ENCODE measurements at regions not wholly inside any gene's neighbourhood (a gene's known extent, or its start where the extent isn't known, plus 50 kb on each side); places are given as distances from the start of the nearest gene placed in this dataset.
"Not testable (repeated sequence)": the region's sequence is repeated elsewhere in the genome, so short reads cannot be mapped to it uniquely, and the experiment has no call there.

- Histone ChIP-seq H3K4me3 (no peak overlapping the region), H3K27ac (no peak overlapping the region)
These were observed 87.5 kb downstream of the DACT1 start for GRCh38 chr14:58725226-58725625.

DNA sequence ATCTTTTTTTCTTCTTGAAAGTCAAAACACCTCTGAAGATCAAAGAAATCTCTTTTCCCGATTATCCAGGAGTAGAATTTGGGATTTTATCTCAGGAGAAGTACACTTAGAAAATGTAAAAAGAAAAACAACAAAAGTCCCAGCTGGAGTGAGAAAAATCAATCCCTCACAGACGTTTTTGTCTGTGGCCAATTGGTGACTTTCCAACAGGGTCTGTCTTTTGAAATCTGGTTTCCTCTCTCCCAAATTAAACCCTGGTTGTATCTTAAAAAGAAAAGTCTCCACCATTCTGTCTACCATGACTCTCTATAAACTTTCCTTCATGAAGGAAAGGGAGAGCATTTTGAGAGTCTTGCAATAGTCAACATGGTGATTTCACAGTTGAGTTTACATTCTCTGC, 88.1 kb downstream of the DACT1 start:
- Histone ChIP-seq H3K4me3 (no peak overlapping the region), H3K27ac (no peak overlapping the region)

- H3K4me3 ChIP-seq: no peak overlapping the region
- H3K27ac ChIP-seq: peak overlapping the region in 1 of 21 experiments; percentile 22
These were observed 93.2 kb downstream of the DACT1 start for GRCh38 chr14:58730792-58731464.

DNA sequence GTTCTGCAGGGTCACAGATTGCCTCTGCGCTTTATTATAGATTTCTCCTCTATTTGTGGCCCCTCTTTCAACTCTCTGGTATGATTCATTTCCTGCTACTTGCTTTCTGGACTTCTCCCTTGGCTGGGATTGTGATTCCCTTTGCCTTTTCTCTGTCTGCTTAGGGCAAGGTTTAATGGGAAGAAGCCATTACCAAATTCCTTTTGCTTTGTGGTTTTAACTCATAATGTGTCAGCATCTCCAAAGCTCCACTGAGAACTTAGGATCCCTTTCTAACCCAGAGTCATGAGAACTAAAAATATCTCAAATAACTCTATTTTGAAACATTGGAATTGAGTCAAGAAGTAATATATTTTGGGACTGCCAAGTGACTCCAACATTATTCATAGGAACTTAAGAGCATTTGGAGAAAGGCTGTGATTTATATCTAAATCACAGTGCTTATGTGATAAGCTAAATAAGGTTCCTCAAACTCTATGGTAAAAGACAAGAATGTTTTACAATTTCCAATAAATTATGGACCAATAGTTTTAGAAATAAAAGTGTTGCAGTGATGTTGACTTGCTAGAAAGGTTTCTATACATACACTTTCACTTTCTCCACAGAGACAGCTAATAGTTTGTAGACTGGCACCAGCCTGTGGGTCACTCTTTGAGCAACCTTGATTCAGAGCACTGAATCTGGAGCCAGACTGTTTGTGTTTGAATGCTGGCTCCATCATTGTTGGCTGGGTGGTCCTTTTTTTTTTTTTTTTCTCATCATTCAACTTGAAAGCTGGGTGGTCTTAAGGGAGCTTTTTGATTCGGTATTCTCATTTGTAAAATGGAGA, 93.9 kb downstream of the DACT1 start:
- Histone ChIP-seq H3K27ac (peak overlapping the region in 1 of 21 experiments; percentile 22), H3K4me3 (no peak overlapping the region)

- Histone ChIP-seq H3K27ac (no peak overlapping the region), H3K4me3 (no peak overlapping the region)
These were observed 94.6 kb downstream of the DACT1 start for GRCh38 chr14:58732387-58732786.

DNA sequence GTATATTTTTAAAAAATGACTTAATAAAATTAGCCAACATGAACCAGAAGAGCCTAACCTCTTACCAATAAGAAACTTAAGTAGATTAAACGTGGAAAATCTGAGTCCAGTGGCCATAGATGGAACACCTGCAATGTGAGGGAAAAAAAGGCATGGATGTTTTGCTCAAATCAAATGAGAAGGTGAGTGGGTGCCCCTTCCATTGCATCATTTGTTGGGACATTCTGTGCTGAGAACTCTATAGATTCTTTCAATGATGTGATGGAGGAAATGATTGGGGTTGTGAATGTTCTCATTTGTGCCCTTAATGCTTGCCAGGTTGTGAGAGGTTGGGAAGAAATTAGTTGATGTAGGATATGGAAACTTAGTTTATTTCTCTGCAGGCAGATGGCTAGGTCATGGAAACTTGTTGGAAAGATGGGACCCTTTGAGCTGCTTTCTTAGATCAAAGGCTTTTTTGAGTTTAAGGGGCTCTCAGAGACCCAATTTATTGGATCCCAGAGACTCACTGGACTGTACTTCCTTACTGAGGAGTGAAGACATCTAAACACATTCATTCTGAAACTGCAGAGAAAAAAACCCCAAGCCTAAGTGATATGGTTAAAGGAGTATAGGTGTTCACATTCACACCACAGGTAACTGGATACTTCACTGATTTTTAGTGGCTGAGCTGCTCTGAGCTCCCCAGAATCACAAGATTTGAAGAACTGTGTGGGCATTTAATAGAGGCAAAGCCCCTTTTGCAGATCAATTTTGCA, 95.9 kb downstream of the DACT1 start:
- Histone ChIP-seq H3K4me3 (no peak overlapping the region), H3K27ac (no peak overlapping the region)

- H3K4me3 ChIP-seq: no peak overlapping the region
- no peak overlapping the region for H3K27ac ChIP-seq
These were observed 97.8 kb downstream of the DACT1 start for GRCh38 chr14:58735596-58735995.

- no peak overlapping the region for H3K4me3 ChIP-seq
- H3K27ac ChIP-seq: no peak overlapping the region
These were observed 98.8 kb downstream of the DACT1 start for GRCh38 chr14:58736606-58737005.

GRCh38 chr14:58737511-58737910, 99.7 kb downstream of the DACT1 start:
- Histone ChIP-seq H3K27ac (no peak overlapping the region), H3K4me3 (no peak overlapping the region)

DNA sequence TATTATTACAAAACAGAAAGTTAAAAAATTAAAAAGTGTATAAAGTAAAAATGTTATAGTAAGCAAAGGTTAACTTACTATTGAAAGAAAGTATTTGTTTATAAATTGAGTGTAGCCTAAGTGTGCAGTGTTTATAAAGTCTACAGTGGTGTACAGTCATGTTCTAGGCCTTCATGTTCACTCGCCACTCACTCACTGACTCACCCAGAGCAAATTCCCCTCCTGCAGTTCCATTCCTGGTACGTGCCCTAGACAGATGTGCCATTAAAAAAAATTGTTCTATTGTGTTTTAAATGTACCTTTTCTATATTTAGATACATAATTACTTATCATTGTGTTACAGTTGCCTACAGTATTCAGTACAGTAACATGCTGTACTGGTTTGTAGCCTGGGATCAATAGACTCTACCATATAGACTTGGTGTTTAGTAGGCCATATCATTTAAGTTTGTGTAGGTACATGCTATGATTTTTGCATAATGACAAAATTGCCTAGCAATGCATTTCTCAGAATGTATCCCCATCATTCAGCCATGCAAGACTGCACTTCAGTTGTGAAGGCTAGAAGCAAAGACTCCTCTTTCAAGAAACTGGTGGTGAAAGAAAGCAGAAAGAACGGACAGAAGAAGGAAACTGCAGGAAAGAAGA, 100.6 kb downstream of the DACT1 start:
- Histone ChIP-seq H3K4me3 (no peak overlapping the region), H3K27ac (no peak overlapping the region)

DNA sequence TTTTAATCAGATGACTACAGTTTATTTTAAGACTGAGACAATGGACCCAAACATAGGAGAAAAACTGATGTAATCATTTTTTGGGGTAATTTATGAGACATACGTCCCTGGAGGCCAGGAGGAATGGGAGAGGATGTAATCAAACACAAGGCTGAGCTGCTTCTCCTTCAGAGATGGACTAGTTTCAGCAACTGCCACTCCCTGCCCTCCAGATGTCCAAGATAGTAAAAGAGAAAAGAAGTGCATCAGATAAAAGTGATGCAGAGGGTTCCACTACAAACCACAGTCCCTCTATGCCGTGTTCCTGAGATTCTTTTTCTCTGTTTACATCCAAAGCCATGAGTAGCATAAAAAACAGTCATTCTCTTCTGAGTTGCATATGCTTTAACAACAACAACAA, 101.1 kb downstream of the DACT1 start:
- Histone ChIP-seq H3K27ac (no peak overlapping the region), H3K4me3 (no peak overlapping the region)

- Histone ChIP-seq H3K27ac (no peak overlapping the region), H3K4me3 (no peak overlapping the region)
These were observed 101.9 kb downstream of the DACT1 start for GRCh38 chr14:58739674-58740073.

- peak overlapping the region in 1 of 21 experiments; percentile 20 for H3K27ac ChIP-seq
These were observed 102.7 kb downstream of the DACT1 start for GRCh38 chr14:58740379-58740935.

DNA sequence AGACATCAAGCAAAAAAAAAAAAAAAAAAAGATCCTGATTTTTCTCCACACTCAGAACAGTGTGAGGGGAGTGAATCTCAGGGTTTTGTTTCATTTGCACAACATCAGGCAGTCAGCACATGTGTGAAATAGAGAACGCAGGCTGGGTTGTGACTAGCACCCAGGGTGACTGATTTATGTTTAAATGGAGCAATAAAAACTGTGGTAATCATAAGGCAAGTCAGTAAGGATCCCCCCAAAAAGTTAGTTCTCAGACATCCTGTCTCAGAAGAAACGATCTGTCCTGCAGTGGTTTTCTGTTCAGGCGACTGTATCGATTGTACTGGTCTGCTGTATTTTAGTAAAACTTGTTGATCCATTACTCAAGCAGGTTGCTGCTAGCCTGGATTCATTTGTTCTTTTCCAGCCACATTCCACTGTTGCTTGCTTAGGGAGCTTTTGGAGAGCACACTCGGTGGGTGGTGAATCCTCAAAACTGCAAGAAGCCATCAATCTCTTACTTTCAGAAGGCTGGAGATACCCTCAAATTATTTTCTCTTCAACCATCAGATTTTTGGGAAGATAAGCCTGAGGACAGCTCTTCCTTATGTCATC, 107.1 kb downstream of the DACT1 start:
- no peak overlapping the region for H3K4me3 ChIP-seq
- H3K27ac ChIP-seq: no peak overlapping the region

More at GRCh38 chr14:58740379-58740935, 102.7 kb downstream of the DACT1 start:
- no peak overlapping the region for H3K4me3 ChIP-seq

DNA sequence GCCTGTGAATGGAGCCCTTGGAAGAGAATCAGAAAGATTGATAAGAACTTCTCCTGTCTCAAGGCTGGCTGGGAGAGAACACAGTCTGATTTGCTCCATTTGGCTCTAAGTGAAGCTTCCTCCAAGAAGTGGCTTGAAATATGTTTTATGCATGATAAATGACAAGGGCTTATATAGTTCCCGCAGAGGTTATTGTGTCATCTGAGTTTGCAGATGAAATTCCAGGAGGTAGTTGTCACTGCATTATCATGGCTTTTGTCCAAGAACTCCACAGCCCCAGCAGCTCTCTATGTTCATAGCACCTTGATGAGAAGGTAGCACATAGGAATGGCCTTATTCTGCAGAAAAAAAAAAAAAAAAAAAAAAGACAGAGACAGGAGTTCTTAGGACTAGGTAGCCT, 108.5 kb downstream of the DACT1 start:
- Histone ChIP-seq H3K4me3 (no peak overlapping the region), H3K27ac (no peak overlapping the region)

DNA sequence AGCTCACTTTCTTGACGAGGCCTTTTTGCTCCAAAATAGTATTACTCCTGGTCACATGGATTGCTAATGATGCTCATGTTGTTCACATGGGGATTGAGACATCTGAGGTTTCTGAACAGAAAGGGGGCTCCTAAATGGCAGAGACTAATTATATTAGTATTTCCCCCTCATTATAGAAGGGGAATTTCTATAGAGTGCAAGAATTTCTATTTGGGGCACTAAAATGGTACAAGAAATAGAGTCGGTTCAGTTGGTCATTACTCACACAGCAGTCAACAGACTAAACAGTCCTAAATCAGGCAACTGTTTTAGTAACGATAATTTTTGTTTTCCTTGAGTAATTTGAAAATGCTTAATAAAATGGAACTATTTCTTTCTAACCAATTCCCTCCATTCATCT, 108.9 kb downstream of the DACT1 start:
- no peak overlapping the region for H3K4me3 ChIP-seq
- H3K27ac ChIP-seq: peak overlapping the region in 1 of 21 experiments; percentile 21

DNA sequence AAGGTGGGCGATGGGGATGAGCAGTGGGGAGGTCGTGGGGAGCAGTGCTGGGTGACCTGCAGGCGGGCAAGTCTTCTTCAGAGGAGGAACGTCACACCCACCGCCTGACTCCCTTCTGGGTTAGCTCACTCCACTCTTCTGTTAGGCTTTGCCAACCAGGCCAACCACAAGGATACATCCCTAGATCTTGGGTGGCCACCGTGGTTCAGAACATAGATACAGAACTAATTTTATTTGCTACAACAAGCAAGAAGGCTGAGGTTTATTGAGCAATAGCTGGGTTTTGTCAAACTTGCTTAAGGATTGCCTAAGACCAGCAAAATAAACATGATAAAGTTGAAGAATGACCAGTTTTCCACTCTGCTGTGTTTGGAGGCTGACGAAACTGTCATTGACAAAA, 109.4 kb downstream of the DACT1 start:
- H3K27ac ChIP-seq: peak overlapping the region in 1 of 21 experiments; percentile 21
- no peak overlapping the region for H3K4me3 ChIP-seq

DNA sequence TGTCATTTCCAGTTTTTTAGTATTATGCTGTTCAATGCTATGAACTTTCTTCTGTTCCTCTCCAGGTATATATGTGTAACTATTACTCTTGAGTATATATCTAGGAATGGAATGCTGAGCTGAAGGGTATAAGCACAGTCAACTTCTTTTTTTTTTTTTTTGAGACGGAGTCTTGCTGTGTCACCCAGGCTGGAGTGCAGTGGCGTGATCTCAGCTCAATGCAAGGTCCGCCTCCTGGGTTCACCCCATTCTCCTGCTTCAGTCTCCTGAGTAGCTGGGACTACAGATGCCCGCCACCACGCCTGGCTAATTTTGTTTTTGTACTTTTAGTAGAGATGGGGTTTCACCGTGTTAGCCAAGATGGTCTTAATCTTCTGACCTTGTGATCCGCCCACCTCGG, 110.5 kb downstream of the DACT1 start:
- H3K27ac ChIP-seq, H3K4me3 ChIP-seq: not testable (repeated sequence)

DNA sequence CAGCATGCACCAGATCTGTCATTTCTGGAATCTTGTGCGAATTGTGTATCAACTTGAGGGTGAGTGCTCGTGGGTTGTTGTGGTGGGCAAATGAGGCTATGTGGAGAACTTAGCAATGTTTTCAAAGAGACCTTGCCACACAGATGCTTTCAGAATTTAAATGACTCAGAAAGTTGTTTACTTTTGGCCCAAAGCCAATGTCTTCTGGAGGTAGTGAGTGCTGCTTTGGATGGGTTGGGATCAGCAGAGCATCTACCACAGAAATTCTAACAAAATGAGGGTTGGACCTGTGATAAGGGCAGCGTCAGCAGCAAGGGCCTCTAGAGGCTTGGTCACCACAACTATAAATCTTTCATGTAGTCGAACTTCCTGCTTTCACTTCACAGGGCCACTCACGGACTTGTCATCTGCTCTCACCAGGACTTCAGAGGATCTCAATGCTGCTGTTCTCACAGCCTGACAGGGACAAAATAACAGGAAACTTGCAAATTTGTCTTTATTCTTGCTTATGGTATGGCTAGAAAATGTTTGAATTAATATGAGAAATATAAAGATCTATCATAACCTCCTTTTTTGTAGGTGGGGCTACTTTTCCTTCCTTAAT, 111.4 kb downstream of the DACT1 start:
- peak overlapping the region in 2 of 21 experiments; percentile 10 to 20 for H3K27ac ChIP-seq
- H3K4me3 ChIP-seq: no peak overlapping the region
